Upper lobe of right lung (tissue), 1 donor: ENCODE measurements at regions not wholly inside any gene's neighbourhood (a gene's known extent, or its start where the extent isn't known, plus 50 kb on each side); places are given as distances from the start of the nearest gene placed in this dataset.

Experiments
- ATAC-seq: fragments of 200-7000 bp; cut with Tn5 transposase; one replicate; pipeline ENCODE4 v1.9.1; 2020; ENCODE audit warnings: mild to moderate bottlenecking, moderate library complexity
- DNase-seq: peaks from one replicate; pipeline ENCODE4 v3.0.0-alpha.2; 2020
- H3K27ac ChIP-seq: fragments of 200-600 bp; one replicate; pipeline ENCODE4 v1.8.0; 2022
- H3K27me3 ChIP-seq: fragments of 200-600 bp; one replicate; pipeline ENCODE4 v1.8.0; 2022; ENCODE audit warnings: mild to moderate bottlenecking
- H3K36me3 ChIP-seq: fragments of 200-600 bp; one replicate; pipeline ENCODE4 v1.8.0; 2022
- H3K4me1 ChIP-seq: fragments of 200-600 bp; one replicate; pipeline ENCODE4 v1.8.0; 2022
- H3K4me3 ChIP-seq: fragments of 200-600 bp; one replicate; pipeline ENCODE4 v1.8.0; 2022; ENCODE audit warnings: mild to moderate bottlenecking
- H3K9me3 ChIP-seq: fragments of 200-600 bp; one replicate; pipeline ENCODE4 v1.8.0; 2022
- CTCF ChIP-seq: fragments of 200-600 bp; IDR thresholded peaks from one replicate; pipeline ENCODE4 v1.8.0; 2022; ENCODE audit warnings: antibody characterized with exemption
- intact Hi-C: fragments of 100-400 bp; cut with DNase I; formaldehyde crosslinking; loops from one replicate; pipeline ENCODE4 v1.11.0; 2022
- donor health status: DM: no; HTN: yes; CAD: no; lungs with severe emphysema.

- no peaks in the 10 kb centered on the region for H3K36me3 ChIP-seq
- peaks cover 8% of the 10 kb centered on the region for H3K4me1 ChIP-seq
- H3K4me3 ChIP-seq: no peak overlapping the region
- DNase-seq (no peak), ATAC-seq (no peak)
- no peaks in the 10 kb centered on the region for H3K9me3 ChIP-seq
- no peak for TF ChIP-seq CTCF
- no peak overlapping the region for H3K27ac ChIP-seq
- no peaks in the 10 kb centered on the region for H3K27me3 ChIP-seq
- intact Hi-C loops: no loop called here
Observed at GRCh38 chr2:200255549-200255948, 50.9 kb upstream of the SPATS2L start.
